GM19468 (cell line): ENCODE measurements at regions not wholly inside any gene's neighbourhood (a gene's known extent, or its start where the extent isn't known, plus 50 kb on each side); places are given as distances from the start of the nearest gene placed in this dataset.

Source experiments
- ATAC-seq: cut with Tn5 transposase; IDR thresholded peaks from one replicate; pipeline ENCODE4 v1.9.1; 2021; ENCODE audit warnings: mild to moderate bottlenecking, moderate library complexity, moderate number of reproducible peaks; ENCODE audit not compliant: unreplicated experiment; ENCODE audit errors: extremely low read depth

DNA sequence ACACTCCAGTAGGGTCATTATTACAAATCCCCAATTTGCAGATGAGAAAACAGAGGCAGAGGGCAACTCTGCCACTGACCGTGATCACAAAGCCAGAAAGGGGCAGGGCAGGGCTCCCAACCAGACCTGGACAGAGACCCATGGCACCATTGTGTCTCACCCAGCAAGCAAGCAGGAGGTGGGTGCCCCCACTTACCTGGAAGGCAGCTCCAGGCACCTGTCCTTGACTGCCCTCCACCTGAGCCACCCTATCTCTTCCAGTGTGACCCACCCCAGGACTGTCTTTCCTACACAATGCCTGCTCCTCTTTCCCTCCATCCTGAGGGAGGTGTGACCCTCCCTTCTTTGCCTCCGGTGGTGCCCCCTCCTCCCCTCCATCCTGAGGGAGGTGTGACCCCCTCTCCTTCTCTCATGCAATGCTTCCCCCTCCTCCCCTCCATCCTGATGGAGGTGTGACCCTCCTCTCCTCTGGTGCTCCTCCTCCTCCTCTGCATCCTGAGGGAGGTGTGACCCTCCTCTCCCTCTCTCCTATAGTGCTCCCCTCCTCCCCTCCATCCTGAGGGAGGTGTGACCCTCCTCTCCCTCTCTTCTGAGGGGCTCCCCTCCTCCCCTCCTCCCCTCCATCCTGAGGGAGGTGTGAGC, 198.0 kb downstream of the MED10 start:
- no peak for ATAC-seq

DNA sequence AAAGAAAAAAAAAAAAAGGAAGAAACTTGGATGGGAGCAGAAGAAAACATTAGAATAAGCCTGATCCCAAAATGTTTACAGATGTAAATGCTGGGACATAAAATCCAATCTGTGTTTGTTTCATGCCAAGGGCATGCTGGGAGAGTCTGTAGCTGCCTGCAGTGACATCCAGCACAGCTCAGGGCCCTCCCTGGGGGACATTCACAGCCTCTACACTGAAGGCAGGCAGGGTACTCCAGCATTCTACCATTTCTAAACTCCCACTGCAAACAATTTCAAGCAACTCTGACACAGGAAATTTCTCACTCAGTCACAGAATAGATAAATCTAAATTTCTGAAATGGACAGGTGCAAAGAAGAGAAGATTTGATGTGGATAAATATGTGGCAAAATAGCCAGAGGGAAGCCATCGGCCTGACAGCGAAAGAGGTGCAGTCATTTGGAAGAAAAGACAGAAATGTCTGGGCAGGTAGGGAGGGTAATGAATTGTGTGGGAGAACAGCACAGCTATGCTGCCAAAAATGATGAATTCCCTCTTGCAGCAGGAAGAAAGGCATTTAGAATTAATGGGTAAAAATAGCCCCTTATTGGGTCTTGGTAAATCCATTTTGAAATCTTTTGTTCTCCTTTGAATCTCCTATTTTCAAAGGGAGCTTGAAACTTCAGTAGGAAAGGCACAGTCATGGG, 199.4 kb downstream of the MED10 start:
- no peak for ATAC-seq

DNA sequence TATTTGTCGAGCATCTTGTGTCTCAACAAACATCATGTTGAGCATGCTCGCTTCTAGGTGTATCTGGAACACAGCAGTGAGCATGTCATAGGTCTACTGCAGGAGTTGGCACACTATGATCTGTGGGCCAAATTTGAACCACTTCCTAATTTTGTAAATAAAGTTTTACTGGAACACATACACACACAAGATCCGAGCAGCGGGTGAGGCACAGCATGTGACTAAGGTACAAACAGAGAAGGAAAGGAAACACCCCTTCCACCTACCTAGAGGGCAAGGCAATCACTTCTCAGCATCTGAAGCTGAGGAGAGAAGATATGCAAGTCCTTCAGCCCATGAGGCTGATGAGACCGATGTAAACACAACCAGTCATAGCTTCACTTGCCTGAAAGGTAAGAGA, 200.4 kb downstream of the MED10 start:
- ATAC-seq = no peak

DNA sequence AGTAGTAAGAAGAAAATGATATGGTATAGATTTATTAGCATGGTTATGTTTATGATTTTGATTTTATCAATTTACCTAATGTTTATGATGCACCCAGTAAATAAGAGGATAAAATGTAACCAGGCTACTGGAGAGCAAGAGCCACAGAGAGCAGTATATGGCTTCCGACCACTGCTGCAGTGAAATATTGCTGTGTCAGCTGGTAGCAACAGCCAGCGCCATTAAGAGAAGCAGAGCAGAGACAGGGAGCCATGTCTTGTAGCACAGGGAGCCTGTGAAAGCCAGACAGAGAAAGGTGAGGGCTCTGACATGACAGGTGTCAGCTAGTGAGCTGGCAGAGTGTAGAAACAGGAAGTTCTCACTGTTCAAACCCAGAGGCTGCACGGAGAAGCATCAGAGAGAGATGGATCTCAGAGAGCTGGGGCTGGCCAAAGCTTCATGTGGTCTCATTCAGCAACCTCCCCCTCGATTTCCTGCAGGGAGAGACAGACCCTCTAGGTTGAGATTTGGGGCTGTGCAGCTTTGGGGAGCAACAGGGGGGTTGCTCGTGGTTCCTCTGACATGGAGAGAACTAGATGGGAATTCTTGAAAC, 202.1 kb downstream of the MED10 start:
- ATAC-seq = no peak

DNA sequence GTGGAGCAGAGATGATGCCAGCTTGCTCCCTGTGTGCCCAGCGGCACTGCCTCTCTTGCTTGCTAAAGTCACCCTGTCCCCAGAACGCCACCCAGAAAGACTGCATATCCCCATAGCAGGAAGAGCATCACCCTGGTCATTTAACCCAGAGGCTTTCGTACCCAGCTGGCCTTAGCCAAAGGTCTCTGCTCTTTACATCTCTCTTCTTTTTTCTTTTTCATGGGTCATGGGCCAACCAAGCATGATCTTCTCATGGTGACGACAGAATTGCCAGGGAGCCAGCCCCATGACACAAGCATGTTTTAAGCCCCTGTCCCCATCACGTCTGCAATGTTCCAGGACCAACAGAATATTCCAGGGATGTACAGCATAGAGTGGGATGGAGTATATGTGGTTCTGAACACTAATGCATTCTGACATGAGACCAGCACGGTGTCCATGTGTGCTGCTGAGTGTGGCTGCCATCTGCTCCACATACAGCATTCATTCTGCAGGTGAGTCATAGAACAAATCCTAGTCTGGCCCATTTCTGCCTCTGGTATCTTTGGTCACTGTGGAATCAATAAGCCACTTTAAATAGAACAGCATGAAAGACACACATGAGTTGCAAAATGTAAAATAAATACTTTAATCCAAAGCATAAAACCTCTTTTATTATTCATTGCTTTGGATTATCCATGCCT, 203.0 kb downstream of the MED10 start:
- ATAC-seq = no peak

DNA sequence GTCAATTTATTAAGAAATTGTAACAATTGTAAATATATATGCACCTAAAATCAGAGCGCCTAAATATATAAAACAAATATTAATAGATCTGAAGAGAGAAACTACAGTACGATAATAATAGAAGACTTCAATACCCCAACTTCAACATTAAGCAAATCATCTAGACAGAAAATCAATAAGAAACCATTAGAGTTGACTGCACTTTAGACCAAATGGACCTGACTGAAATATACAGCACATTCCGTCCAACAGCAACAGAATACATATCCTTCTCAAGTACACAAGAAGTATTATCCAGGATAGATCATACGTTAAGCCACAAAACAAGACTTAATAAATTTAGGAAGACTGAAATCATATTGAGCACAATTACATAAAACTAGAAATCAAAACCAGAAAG, 208.7 kb downstream of the MED10 start:
- no peak for ATAC-seq

DNA sequence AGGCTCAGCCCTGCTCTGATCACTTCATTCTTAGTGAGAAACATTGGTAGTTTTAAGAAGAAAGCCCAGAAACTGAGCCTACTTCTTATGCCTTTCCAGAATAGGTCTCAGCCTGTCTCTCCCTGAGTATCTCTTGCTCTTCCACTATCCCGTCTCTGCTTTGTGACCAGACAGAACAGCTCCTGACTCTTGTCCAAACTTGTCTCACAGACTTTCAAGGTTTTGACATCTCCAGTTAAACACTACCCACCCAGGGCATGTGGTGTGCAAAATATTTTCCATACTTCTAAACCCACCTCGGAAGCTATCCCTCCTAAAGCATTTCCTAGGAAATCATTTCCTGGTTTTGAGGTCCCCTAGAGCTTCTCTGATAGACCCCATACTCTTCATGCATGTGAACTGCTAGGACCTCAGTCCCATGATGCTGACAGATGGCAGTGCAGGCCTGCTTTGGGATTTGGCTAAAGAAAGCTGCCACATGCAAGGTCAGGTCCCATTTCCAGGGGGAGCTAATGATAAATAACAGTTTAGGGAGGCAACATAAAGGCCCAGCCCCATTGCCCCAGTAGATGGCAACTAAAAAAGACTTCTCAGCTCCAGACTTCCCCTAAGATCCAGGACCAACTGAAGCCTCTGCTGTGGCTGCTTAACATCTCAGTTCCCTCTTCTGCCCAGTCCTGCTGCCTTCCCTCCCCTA, 211.5 kb downstream of the MED10 start:
- no peak for ATAC-seq

DNA sequence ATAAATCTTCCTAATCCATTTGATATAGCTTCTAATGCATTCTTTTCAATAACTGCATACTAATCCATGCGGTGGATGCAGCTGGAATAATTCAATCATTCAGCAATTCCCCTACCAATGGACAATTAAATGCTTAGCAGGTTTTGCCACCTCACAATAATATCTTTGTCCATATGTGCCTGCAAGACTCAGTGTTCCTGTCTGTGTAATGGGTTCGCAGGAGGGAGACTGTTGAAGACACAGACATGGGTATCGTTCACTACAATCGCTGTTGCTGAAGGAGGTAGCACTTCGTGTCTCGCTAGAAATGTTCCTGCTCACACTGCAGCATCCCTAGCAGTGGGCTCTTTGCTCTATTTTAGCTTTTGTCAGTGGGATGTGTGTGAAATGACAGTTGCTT, 214.4 kb downstream of the MED10 start:
- no peak for ATAC-seq

DNA sequence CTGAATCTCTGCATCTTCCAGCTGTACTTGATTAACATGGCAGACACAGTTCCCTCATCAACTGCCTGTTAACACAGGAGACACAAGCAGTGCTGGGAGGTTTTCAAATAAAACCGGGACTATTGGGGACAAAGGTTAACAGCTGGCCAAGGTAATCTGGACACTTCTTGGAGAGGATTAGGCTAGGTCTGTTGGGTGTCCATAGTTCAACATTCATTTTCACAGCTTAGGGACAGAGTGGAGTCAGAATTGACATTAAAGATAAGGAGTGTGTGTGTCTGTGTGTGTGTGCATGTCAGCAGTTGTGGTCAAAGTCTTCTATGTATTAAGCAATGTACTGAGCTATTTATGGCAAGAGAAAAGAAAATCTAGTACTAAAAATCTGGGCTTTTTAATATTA, 216.2 kb downstream of the MED10 start:
- no peak for ATAC-seq

DNA sequence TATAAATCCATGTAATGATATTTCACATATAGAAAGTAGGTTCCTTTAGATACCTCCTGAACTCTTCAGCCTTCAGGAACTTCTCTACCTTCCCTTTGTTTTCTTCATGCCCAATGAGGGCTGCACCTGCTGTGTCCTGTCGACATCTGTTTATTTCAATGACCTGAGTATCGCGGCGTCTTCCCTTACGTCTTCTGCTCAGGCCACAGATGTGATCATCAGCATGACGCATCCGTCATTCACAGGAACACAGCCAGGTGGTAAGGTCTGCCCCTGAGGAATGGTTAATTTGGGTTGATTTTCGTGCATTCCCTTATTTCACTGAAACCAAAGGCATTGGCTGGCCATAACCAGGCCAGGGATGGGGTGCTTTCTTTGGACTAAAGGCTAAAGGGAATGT, 217.1 kb downstream of the MED10 start:
- no peak for ATAC-seq

DNA sequence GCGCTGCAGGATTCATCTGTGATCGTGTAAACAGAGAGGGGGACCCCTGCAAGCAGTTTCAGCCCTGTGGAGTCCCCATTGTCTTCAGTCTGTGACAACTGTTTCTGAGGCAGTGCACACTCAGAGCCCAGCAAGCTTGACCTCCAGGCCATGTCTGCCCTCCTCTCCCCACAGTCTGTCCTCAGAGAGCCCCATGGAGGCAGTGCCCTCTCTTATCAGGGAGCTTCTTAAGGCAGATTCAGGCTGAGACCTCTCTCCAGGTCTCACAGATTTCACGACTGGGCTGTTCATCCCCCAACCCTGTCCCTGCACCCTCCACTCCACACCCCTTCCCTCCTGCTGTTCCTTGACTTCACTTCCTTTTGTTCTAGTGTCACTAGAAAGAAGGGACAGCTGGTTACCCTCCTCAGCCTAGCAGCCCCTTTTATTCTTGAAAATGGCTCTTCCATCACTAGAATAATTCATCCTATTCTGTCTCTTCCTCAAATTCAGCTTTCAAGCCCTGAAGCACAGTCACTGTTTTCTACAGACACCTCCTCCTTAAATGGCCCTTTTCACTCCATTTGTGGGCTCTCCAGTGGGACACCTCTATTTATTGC, 218.4 kb downstream of the MED10 start:
- ATAC-seq = no peak

DNA sequence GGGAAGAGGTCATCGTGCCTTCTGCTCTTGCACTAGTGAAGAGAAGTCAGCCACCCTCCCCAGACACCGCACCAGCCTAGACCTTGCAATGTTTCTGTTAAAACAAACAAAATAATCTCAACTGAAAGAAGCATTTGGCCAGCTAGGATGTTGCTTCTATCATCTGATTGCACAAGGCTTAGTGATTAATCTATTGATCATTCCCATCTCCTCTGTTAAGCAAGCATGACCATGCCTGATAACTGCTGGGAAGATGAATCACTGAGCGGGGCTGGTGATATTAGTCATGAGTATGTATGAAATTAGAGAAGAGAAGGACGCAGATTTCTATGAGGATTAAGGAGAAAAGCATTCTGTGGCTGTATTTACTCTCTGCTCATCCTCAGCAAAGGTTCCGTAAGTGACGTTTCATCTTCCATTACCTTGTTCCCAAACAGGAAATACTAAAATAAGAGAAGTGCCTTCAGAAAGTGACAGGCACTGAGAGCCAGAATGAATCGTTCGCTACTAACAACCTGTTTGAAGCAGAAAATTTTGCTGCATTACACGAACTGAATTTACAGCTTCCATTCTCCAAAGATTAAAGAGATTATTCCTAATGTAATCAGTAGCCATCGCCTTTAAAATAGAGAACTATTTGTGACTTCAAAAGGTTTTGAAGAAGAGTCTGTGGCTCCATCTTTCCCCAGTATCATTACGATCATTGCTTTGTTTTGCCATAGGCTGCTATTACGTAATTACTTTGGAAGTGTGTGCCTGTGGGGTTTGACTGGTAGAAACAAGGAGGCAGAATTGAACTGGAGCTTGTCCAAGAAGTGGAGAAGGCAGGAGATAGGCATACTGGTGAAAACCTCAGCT, 219.1 kb downstream of the MED10 start:
- ATAC-seq = no peak

DNA sequence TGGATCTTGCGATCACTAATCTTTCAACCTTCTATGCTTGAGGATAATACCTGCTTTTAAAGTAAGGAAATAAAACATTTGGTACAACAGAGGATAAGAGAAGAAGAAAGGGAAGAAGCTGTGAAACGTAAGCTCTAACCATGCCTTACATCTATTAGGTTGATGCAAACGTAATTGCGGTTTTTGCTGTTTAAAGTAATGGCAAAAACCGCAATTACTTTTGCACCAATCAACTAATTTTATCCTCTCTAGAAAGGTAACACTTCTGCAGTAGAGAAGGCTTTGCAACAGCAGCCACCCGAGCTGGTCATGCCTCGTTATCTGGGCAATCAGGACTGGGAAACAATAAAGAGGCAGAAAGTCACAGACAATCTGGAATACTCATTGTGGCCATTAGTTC, 224.1 kb downstream of the MED10 start:
- ATAC-seq = no peak

DNA sequence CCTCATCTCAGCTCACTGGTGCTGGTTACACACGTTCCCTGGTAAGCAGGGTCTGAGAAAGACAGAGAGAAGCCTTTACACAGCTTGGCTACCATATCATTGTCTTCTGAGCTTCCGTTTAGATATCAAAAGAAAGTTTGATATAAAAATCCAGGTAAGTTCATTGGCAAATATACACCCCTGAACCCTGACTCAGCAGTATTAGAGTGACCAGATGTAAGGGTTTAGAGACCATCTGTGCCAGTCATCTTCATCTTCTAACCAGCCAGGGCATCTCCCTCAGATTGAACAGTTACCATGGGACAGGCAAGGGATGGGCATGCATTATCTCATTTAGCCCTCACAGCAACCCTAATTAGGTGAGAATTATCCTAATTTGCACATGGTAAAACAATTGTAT, 232.1 kb downstream of the MED10 start:
- no peak for ATAC-seq

DNA sequence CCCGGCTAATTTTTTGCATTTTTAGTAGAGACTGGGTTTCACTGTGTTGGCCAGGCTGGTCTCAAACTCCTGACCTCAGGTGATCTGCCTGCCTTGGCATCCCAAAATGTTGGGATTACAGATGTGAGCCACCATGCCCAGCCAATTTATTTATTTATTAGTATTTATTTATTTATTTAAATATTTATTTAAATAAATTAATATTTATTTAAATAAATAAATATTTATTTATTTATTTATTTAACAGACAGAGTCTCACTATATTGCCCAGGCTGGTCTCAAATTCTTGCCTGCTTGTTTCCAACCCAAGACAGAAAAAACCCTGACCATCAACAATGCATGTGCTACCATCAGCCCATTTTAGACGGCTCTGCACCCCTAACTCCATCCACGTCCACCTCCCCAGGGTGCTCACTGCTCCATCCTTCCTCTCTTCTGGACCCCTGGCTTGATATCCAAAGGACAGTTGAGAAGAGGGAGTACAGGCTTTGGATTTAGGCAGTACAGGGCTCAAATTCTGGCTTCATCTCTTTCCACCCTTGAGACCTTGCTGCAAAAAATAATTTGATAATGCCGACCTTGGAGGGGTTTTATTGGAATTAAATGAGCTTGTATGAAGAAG, 232.6 kb downstream of the MED10 start:
- no peak for ATAC-seq

DNA sequence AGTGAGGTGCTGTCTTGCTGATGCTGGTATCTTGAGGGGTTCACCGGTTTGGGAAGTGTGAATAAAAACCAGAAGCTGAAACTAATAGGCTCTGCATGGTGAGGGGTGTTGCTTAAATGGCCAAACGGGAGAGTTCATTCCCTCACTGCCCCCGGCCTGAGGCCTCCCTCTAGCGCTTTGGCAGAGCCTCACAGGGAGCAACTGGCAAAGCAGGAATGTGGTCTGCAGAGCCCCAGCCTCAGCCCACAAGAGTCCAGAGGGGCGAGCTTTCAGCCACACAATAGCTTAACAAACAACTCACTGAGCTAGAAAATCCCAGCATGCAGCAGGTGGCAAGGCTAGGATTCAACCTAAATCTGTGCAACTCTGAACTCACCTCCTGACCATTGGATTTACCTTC, 234.8 kb downstream of the MED10 start:
- no peak for ATAC-seq

DNA sequence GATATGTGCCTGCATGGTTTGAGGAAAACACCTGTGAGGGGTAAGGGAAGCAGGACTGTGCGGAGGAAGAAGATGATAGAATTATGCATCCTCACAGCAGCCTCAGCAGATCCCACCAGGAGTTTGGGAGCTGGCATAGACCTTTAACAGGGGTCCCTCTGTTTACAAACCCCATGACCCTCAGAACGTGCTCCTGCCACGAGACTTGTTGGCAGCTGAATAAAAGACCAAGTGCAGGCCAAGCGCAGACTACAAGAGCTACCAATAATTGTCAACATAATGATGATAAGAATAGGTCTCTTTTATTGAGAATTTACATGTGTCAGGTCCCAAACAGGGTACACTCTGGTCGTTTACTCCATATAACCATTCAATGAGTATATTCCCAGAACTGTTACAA, 236.0 kb downstream of the MED10 start:
- ATAC-seq = no peak

DNA sequence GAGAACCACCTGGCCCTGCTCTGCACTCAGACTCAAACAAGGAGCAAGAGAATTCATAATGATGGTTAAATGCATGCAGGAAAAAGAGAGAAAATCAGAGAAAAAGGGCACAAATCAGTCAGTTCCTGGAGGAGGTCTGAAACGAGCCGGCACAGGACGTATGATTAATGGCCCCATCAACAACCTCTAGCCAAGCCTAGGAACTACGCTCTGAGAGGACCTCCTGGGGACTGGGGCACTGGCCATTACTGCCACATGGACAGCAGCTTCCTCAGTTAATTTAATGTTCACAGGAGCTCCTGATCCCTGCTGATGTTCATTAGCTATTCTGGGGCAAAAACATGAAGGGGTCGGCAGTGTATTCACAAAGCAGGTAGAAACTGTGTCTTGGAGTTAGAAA, 238.1 kb downstream of the MED10 start:
- no peak for ATAC-seq

DNA sequence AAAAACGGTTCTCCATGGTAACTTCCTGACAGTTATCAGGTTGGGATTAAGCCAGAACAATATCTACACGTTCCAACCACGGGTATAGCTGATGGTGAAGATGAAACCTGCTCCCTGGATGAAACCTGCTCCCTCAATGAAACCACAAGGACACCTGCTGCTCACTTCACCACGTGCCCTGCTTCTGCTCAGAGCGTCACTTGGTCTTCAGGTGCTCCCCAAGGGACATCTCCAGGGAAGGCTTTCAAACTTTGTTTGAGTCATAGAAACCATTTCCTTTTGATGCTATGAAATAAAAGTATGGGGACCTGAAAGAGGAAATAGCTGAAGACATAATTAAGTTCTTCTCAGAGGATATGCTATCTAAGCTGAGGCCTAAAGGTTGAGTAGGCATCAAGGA, 242.4 kb downstream of the MED10 start:
- no peak for ATAC-seq
